Heart left ventricle (tissue), 13 donors: ENCODE measurements at regions not wholly inside any gene's neighbourhood (a gene's known extent, or its start where the extent isn't known, plus 50 kb on each side); places are given as distances from the start of the nearest gene placed in this dataset.

ENCODE experiments used
- CTCF ChIP-seq, 12 donors: fragments of 200-600 bp; sonication (generic) in 4 of 12; IDR thresholded peaks; one replicate each; pipeline versions ENCODE4 v1.5.0 to v1.8.0; 2018 to 2022; ENCODE audit warnings: antibody characterized with exemption in 12 of 12, mild to moderate bottlenecking in 5 of 12
- POLR2A ChIP-seq, 2 donors: fragments of 450-650 bp; IDR thresholded peaks; one replicate each; pipeline ENCODE4 v1.6.1; 2017; ENCODE audit warnings: antibody characterized with exemption in 2 of 2, mild to moderate bottlenecking in 2 of 2, moderate library complexity in 2 of 2
- donor health status: ischemic (EF 13 %, LVEDD 7.1; RV severe dilation, severe dysfunction).
- donor health status: DM: no; HTN: yes; CAD: no.
- donor health status: DM: no; HTN: no; CAD: no.
- donor health status: ischemic (EF 25% LVEDD 6.9; RV normal size, moderate dysfunction).
- donor health status: ischemic (EF 25% LVEDD 5.7; RV mildly dilated, moderate dysfunction).
- donor health status: ischemic (EF 35%, LVEDD 5.7; RV mildly dilated, moderate dysfunction).
- donor health status: nonischemic (EF 11% LVEDD 7.7; RV severe dilation, severe dysfunction).
- donor health status: DM: yes; HTN: yes; CAD: no.
- donor health status: PGD.
- donor health status: ischemic (EF 29% LVEDD 5.4; RV normal size, mild dysfunction).
- donor health status: nonischemic (EF 23%, LVEDD 6.1; RV moderate dilation, normal function).

GRCh38 chr4:67393699-67394281 is 151.5 kb downstream of the CENPC start:
- TF ChIP-seq POLR2A (IDR thresholded peaks at IDR 0.05) (no peak), CTCF (IDR thresholded peaks at IDR 0.05) (peak; percentile 61 to 94 (median 79))
